ENCODE measurements at regions not wholly inside any gene's neighbourhood (a gene's known extent, or its start where the extent isn't known, plus 50 kb on each side); places are given as distances from the start of the nearest gene placed in this dataset.

GRCh38 chr10:25858076-25858475 lies 76.0 kb upstream of the MYO3A start:
- Histone ChIP-seq H4K20me1 (ENCODE audit: control insufficient read depth, insufficient read depth, low read depth, low read length) (no peaks in the 10 kb centered on the region), H3K79me2 (ENCODE audit: control insufficient read depth, low read length) (no peaks in the 10 kb centered on the region), H3K4me1 (ENCODE audit: control insufficient read depth, low read length) (no peaks in the 10 kb centered on the region), H3K4me3 (ENCODE audit: low read length) (no peak overlapping the region), H3F3A (ENCODE audit: control insufficient read depth, insufficient read depth) (no peaks in the 10 kb centered on the region), H3K36me3 (ENCODE audit: control insufficient read depth, low read length) (no peaks in the 10 kb centered on the region), H3K9me2 (replicated peaks; ENCODE audit: control insufficient read depth, low read length) (no peaks in the 10 kb centered on the region), H3K27ac (ENCODE audit: low read depth, low read length) (no peak overlapping the region), H3K4me2 (ENCODE audit: low read length) (no peak overlapping the region), H3K9me3 (ENCODE audit: control insufficient read depth, insufficient read depth, low read length) (no peaks in the 10 kb centered on the region), H3K27me3 (ENCODE audit: control insufficient read depth, low read length) (no peaks in the 10 kb centered on the region)
- TF ChIP-seq CTCF (IDR thresholded peaks at IDR 0.05; ENCODE audit: low read depth, low read length, poor library complexity, severe bottlenecking) (no peak), EZH2phosphoT487 (IDR thresholded peaks at IDR 0.05; ENCODE audit: borderline replicate concordance, low read length) (no peak)

GRCh38 chr10:25865267-25865666 lies 68.8 kb upstream of the MYO3A start:
- H3K79me2 ChIP-seq (ENCODE audit: control insufficient read depth, low read length): no peaks in the 10 kb centered on the region
- H3K36me3 ChIP-seq (ENCODE audit: control insufficient read depth, low read length): no peaks in the 10 kb centered on the region
- H3K27me3 ChIP-seq (ENCODE audit: control insufficient read depth, low read length): no peaks in the 10 kb centered on the region
- H3K4me2 ChIP-seq (ENCODE audit: low read length): no peak overlapping the region
- no peaks in the 10 kb centered on the region for H3F3A ChIP-seq (ENCODE audit: control insufficient read depth, insufficient read depth)
- H3K4me3 ChIP-seq (ENCODE audit: low read length): no peak overlapping the region
- no peaks in the 10 kb centered on the region for H3K9me3 ChIP-seq (ENCODE audit: control insufficient read depth, insufficient read depth, low read length)
- no peaks in the 10 kb centered on the region for H3K4me1 ChIP-seq (ENCODE audit: control insufficient read depth, low read length)
- H3K27ac ChIP-seq (ENCODE audit: low read depth, low read length): no peak overlapping the region
- no peaks in the 10 kb centered on the region for H4K20me1 ChIP-seq (ENCODE audit: control insufficient read depth, insufficient read depth, low read depth, low read length)
- no peaks in the 10 kb centered on the region for H3K9me2 ChIP-seq (replicated peaks; ENCODE audit: control insufficient read depth, low read length)
- TF ChIP-seq CTCF (IDR thresholded peaks at IDR 0.05; ENCODE audit: low read depth, low read length, poor library complexity, severe bottlenecking): no peak
- TF ChIP-seq EZH2phosphoT487 (IDR thresholded peaks at IDR 0.05; ENCODE audit: borderline replicate concordance, low read length): no peak

- H3K9me2 ChIP-seq (replicated peaks; ENCODE audit: control insufficient read depth, low read length): no peaks in the 10 kb centered on the region
- no peak overlapping the region for H3K4me3 ChIP-seq (ENCODE audit: low read length)
- TF ChIP-seq EZH2phosphoT487 (IDR thresholded peaks at IDR 0.05; ENCODE audit: borderline replicate concordance, low read length): no peak
- H3K27ac ChIP-seq (ENCODE audit: low read depth, low read length): no peak overlapping the region
- no peaks in the 10 kb centered on the region for H3K27me3 ChIP-seq (ENCODE audit: control insufficient read depth, low read length)
- no peaks in the 10 kb centered on the region for H3K9me3 ChIP-seq (ENCODE audit: control insufficient read depth, insufficient read depth, low read length)
- no peaks in the 10 kb centered on the region for H3F3A ChIP-seq (ENCODE audit: control insufficient read depth, insufficient read depth)
- no peaks in the 10 kb centered on the region for H3K79me2 ChIP-seq (ENCODE audit: control insufficient read depth, low read length)
- no peak overlapping the region for H3K4me2 ChIP-seq (ENCODE audit: low read length)
- no peaks in the 10 kb centered on the region for H3K36me3 ChIP-seq (ENCODE audit: control insufficient read depth, low read length)
- no peaks in the 10 kb centered on the region for H4K20me1 ChIP-seq (ENCODE audit: control insufficient read depth, insufficient read depth, low read depth, low read length)
- no peaks in the 10 kb centered on the region for H3K4me1 ChIP-seq (ENCODE audit: control insufficient read depth, low read length)
Measured at GRCh38 chr10:25867321-25867720, 66.7 kb upstream of the MYO3A start.

GRCh38 chr10:25869067-25869591 lies 64.9 kb upstream of the MYO3A start:
- Histone ChIP-seq H3K27ac (ENCODE audit: low read depth, low read length) (no peak overlapping the region), H3K4me2 (ENCODE audit: low read length) (no peak overlapping the region), H3F3A (ENCODE audit: control insufficient read depth, insufficient read depth) (no peaks in the 10 kb centered on the region), H3K27me3 (ENCODE audit: control insufficient read depth, low read length) (no peaks in the 10 kb centered on the region), H3K9me2 (replicated peaks; ENCODE audit: control insufficient read depth, low read length) (no peaks in the 10 kb centered on the region), H3K9me3 (ENCODE audit: control insufficient read depth, insufficient read depth, low read length) (no peaks in the 10 kb centered on the region), H3K4me1 (ENCODE audit: control insufficient read depth, low read length) (no peaks in the 10 kb centered on the region), H3K4me3 (ENCODE audit: low read length) (no peak overlapping the region), H3K36me3 (ENCODE audit: control insufficient read depth, low read length) (no peaks in the 10 kb centered on the region), H3K79me2 (ENCODE audit: control insufficient read depth, low read length) (no peaks in the 10 kb centered on the region), H4K20me1 (ENCODE audit: control insufficient read depth, insufficient read depth, low read depth, low read length) (no peaks in the 10 kb centered on the region)
- TF ChIP-seq CTCF (IDR thresholded peaks at IDR 0.05; ENCODE audit: low read depth, low read length, poor library complexity, severe bottlenecking) (no peak), EZH2phosphoT487 (IDR thresholded peaks at IDR 0.05; ENCODE audit: borderline replicate concordance, low read length) (no peak)

Data from DOHH2 (cell line).